ENCODE measurements at regions not wholly inside any gene's neighbourhood (a gene's known extent, or its start where the extent isn't known, plus 50 kb on each side); places are given as distances from the start of the nearest gene placed in this dataset.

DNA sequence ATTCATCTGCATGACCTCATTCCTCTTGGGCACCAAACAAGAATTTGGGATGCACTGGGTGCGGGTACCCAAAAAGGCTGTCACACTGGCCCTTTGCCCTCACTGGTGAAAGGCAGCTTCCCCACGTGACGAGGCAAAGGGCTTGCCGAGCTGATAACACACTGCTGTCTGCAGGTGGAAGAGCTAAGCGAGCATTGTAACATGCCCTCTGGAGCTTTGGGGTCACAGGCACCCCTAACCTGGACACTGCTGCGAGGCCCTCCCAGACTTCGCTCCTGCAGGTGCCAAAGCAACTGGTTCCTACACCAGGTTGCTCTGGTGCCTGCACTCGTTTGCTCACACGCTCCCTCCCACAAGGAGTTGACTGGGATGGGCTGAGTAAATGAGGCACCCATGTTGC lies 1595.7 kb downstream of the HACE1 start:
- DNase-seq = no peak

DNA sequence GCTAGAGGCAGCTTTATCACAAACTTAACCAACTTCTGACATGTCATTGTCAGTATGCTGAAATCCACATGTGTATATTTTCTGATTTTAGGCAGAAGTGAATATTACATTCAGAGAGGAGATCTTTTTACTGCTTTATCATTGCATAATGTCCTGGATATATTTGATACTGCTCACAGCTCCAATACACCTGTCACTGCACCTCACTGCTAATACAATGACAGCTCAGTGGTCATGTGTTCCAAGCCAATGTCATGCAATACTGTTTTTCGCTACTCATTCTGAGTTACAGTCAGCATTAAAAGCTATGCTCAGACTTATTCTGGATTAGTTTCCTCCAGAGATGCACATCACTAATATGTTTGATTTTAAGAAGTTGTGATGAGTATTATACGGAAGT lies 1604.6 kb downstream of the HACE1 start:
- DNase-seq = no peak

DNA sequence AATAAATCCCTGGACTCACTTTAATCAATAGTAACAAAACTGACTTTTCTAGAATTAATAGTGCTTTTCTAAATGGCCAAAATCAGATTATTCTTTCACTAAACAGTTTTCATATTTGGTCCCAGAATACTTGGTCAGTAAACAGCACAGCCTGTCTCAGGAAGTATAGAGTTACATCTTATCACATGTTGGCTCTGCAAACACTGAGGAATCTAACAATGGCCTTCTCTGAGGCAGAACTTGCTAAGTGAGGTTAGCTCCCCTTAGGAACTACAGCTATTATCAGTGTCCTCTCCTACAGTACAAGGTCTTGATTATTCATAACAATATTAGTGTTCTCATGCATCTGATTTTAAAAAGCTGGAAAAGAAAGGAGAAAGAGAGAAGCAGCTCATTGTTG lies 1622.8 kb downstream of the HACE1 start:
- DNase-seq = no peak

DNA sequence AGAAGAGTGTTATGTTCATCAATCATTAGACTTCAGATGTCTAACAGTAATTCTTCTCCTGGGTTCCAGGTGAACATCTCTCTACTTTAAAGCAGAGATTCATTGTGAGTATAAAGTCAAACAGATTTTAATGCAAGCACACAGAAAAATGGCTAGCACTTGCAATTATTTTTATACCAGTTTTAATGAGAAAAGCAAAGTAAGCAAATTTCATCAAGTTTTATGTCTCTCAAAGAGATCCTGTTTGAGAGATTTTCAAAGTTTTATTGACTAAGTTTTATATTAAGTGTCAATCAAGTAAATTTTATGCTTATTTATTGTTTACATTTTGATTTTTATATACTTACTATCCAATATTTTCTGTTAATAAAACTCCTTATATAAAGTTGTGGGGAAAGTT lies 1628.5 kb downstream of the HACE1 start:
- no peak for DNase-seq

DNA sequence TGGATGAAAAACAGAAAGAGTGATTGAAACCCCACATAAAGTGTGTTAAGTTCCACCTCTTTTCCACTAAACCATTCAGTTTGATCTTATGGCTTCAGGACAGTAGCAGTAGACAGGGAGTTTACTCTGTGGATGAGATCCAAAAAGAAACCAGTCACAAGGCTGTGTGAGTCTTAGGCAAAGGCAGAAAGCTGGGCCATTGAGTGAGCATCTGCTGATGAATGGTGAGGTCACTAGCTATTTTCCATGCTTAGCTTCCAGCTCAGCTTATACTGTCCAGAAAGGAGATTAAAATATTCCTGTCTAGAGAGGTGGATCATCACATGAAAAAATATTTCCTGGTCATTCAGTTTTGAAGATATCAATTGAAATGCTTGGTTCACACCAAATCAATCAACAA lies 1643.9 kb downstream of the HACE1 start:
- no peak for DNase-seq

DNA sequence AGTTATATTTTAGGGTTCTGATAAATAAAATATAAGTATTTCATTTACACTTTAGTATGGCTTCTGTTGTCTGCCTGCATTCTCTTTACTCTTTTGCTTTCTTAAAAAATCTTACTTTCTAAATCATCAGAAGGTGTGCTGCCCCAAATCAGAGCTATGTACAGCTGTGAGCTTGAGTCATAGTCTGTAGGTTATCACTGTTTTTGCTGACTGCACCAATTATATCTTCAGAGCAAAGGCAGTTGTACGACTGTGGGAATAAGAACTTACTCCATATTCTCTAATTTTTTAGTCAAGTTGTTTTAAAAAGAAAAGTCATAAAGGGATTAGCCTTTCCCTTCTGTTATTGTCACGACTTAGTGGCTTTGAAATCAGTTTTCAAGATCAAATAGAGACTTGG lies 1649.0 kb downstream of the HACE1 start:
- DNase-seq = no peak

DNA sequence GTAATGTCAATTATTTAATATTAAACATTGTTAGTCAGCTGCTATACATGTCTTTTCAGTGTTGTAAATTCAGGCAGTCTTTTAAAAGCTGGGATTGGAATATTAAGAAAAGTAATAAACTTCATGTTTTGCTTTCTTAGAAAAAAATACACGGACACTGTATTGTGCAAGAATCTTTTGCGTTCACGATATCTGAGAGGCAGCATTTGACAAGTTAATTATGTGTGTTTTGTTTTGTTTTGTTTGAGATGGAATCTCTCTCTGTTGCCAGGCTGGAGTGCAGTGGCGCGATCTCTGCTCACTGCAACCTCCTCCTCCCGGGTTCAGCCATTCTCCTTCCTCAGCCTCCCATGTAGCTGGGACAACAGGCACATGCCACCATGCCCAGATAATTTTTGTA lies 1661.3 kb downstream of the HACE1 start:
- no peak for DNase-seq

DNA sequence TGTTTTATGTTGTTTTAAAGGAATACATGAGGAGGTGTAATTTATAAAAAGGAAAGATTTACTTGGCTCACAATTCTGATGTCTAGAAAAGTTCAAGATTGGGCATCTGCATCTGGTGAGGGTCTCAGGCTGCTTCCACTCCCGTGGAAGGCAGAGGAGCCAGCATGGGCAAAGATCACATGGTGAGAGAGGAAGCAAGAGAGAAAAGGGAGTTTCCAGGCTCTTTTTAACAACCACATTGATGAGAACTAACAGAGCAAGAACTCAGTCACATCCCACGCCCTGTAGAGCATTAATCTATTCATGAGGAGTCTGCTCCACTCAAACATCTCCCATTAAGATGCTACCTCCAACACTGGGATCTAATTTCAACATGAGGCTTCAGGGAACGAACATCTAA lies 1666.3 kb downstream of the HACE1 start:
- no peak for DNase-seq

DNA sequence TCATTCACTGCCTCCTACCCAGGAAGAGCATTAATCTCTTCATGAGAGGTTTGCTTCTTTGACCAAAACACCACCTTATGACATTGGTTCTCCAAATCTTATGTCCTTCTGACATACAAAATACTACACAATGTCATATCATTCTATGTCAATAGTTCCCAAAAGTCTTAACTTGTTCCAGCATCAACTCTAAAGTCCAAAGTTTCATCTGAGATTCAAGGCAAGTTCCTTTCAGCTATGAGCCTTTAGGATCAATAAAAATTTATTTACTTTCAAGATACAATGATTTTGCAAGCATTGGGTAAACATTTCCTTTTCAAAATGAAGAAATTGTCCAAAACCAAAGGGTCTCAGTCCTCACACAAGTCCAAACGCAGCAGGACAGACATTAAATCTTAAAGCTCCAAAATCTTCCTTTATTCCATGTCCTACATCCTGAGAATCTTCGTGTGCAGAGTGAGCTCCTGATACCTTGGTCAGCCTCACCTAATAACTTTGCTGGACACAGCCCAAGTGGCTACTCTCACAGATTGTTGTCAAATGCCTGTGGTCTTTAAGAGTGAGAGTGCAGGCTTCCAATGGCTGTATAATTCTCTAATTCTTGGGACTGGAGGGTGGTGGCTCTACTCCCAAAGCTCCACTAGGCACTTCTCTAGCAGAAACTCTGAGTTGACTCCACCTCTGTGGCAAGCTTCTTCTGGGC lies 1668.2 kb downstream of the HACE1 start:
- DNase-seq = no peak

DNA sequence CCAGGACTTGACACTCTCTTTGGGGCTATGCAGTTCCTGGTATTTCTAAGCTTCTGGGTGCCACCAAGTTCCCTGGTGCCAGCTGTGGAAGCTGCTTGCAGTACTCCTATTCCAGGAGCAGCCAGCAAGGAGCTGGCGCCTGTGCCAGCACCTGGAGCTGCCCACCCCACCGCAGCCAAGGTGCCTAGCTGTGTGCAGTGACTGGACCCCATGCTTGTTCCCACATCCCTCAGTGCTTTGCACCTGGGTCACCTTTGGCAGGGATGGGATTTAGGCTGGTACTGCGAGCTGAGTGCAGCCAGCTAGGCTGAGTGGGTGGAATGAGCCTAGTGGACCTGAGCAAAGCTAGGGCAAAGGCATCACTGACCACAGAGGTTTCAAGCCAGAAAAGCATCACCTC lies 1674.9 kb downstream of the HACE1 start:
- no peak for DNase-seq

DNA sequence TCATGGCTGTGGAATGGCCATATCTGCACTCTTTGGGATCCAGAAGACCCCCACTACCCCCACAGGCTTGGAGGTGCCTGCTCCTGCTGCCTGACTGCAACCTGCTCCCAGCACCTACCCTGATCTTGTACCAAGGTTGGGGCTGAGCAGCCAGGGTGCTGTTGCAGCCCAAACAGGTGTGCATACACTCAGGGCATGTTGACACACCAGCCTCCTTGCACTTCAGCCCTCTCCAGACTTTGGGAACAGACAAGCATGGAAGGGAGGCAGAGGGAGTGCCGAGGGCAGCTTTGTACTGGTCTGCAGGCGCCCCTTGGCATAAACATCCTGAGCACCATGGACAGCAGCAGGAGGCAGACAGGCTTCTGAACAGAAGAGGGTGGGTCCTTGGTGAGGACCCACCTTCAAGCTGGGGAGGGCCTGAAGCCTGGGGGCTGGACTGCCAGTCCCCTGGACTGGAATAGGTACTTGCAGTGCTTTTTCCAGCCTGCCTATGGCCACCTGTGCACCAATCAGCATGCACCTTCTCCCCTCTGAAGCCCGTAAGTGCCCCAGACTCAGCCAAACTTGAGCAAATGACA lies 1675.8 kb downstream of the HACE1 start:
- no peak for DNase-seq

DNA sequence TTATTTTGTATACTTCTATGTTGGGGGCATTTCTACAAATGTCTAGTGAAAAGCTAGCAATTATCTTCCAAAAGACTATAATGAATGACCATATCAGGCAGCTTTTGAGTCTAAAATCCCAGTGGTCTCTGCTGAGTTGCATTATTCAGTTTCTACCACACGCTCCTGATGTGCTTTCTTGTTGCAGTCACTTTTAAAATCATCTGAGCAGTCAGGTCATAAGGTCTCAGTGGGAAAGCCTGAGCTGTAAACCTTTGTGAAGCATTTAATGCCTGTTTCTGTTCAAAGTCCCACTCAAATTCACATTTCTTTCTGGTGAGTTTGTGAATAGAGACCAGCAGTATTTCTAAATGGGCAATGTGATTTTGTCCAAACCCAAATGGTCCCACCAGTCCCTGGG lies 1681.5 kb downstream of the HACE1 start:
- DNase-seq = no peak

DNA sequence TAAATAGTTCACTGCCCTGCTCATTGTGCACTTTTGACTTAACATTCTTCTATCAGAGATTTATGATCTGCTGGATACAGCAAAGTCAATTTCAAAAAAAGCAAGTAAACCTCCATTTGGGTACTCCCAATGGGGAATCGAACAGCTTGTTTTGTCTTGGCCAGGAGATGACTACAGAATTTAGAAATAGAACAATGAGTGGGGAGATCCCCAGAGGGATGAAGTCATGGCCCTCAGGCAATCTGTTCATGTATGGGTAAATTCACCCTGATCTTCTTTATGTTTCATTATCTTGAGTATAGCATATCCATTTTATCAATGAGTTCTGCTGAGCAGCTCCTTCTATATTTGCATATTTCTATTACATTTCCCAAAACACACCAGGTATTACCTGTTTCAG lies 1681.9 kb downstream of the HACE1 start:
- no peak for DNase-seq

DNA sequence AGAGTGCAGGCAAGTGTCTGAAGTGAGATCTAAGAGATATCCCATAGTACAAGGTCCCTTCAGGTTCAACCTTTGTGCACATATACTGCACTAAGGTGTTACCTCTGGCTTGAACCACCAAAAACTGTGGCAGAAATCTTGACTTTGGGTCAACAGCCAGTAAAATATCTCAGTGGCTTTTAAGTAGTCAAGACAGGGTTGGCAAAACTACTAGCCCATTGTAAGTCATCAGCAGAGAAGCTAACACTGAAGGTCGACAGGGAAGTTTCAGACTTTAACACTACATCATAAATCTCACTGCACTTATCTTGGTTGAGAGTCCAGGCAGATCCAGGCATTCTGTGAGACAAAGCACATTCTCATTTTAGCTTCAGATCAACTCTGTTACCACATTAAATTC lies 1684.7 kb downstream of the HACE1 start:
- DNase-seq = no peak

DNA sequence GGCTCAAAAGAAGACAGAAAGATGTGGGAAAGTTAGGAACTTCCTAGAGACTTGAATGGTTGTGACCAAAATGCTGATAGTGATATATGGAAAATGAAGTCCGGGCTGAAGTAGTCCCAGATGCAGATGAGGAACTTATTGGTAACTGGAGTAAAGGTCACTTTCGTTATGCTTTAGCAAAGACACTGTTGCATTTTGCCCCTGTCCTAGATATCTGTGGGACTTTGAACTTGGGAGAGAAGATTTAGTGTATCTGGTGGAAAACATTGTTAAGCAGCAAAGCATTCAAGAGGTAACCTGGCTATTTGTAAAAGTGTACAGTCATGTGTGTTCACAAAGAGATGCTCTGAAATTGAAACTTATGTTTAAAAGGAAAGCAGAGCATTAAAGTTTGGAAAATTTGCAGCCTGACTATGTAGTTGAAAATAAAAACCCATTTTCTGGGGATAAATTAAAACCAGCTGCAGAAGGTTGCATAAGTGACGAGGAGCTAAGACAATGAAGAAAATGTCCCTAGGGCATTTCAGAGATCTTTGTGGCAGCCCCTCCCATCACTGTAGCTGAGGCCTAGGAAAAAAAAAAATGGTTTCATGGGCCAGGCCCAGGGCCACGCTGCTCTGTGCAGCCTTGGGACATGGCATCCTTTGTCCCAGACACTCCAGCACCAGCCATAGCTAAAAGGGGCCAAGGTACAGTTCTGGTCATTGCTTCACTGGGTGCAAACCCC lies 1692.2 kb downstream of the HACE1 start:
- DNase-seq = no peak

DNA sequence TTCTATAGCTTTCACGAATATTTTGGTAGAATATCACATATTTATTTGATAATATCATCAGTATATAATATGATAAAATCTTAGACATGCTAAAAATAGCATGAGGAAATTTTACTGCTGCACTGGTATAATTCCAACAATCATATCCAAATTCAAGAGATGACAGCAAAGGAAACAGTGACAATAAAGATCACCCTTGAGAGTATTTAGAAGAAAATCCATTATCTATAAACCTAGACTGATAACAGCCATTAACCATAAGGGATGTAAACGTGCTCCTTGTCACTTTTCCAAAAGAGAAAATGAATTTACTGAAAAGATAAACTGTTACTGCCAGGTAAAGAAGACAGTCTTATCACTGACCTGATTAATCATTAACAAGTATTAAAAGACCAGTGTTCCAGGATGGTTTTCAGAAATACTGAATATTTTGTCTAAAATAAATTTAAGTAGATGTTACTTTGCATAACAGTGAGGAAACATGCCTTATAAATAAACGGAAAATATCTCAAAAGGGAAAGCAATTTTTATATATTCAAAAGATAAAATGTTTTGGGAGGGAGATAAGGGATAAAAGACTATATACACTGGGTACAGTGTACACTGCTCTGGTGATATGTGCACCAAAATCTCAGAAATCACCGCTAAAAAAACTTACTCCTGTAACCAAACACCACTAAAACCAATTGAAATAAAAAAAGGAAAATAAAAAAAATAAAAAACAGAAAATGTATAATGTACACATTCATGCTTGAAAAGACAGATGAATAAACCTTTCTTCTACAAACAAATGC lies 1704.7 kb downstream of the HACE1 start:
- DNase-seq = no peak

DNA sequence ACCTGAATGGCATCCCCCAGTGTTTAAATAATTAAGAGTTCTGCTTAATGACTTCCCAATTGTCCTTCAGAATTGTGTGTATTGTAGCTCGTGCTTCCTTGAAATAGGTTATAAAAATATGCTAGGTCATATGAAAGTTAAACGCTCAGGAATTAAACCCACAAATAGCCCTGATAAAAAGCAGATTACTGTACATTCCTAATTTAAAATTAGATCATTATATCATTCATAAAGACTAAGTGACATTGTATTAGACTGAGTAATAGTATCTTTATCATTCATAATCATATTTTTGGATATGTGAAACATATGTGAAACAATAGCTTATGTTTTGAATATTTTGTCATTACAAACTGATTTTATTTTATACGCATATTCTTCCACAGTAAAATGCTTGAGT lies 1706.7 kb downstream of the HACE1 start:
- no peak for DNase-seq

DNA sequence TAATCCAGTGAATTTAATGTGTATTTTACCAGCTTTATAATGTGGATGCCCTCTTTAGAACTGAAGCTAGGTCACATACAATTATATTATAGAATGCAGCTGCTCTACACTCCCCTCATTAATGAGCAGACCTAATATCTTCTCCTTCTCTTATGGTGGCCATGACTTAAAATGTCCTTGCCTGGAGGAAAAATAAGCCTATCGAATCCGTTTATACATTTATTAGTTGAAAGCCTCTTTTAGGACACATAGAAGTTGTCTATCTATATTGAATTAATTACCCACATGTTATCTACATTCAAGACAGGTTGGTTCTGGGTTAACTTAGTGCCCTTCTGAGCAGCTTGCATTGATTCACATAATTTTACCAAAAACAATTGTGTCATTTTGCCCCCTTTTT lies 1716.8 kb downstream of the HACE1 start:
- DNase-seq = no peak

DNA sequence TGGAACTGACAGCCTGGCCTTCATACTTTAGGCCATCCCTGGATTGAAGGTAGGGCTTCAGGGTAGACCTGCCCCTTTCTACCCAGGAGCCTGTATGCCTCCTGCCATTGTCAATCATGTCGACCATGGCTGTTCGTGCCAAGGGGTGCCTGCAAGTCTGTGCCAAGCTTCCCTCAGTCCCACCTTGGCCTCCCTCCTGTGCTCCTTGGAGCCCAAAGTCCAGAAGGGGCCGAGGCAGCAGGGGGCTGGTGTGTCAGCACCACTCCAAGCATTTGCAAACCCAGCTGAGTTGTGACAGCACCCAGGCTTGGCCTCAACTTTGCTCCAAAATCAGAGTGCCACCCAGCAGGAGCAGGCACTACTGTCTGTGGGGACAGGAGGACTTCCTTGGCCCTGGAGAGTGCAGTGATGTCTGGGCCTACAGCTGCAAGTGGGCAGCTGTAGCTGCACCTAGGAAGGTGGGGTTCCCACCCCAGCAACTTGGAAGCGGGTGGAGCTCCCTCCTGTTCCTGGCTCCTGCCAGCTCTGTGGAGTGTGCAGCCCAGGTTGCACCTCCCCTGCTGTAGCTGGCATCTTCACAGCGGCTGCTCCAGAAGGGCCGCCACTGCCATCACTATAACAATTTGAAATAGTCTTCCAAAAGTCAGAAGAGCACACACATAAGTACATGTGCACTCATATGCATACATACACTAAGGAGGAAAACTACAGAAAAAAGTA lies 1719.3 kb downstream of the HACE1 start:
- no peak for DNase-seq

DNA sequence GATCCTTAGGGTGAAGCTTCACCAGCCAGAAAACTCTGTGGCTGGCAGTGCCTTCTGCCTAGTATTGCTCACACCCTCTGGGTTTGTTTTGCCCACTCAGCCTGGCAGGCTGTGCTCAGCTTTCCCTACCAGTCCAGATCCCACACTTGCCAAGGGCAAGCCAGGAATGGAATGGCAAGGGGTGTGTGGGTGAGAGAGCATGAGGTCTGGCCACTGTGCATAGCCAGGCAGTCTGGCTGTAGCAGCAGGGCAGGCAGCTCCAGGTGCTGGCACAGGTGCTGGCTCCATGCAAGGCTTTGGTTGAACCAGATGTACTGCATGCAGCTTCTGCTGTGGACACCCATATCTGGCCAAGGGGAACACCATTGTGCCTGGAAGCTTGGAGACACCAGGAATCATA lies 1720.3 kb downstream of the HACE1 start:
- no peak for DNase-seq

DNA sequence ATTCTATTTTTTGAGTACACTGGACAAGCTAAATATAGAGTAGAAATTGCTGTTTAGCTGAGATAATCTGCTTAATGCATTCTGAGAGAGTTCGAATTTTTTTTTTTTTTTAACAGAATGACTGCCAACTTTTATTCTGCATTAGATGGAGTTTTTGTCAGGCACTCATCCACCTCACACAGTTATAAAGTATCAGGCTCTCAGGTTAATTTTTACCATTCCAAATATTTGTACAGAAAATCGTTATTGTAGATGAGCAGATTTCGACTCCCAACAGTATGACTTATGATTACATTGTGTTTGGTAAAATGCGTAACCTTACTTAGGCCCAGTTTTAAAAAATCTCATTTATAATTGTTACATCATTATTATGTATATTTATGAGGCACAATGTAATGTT lies 1731.0 kb downstream of the GRIK2 start:
- DNase-seq = no peak

DNA sequence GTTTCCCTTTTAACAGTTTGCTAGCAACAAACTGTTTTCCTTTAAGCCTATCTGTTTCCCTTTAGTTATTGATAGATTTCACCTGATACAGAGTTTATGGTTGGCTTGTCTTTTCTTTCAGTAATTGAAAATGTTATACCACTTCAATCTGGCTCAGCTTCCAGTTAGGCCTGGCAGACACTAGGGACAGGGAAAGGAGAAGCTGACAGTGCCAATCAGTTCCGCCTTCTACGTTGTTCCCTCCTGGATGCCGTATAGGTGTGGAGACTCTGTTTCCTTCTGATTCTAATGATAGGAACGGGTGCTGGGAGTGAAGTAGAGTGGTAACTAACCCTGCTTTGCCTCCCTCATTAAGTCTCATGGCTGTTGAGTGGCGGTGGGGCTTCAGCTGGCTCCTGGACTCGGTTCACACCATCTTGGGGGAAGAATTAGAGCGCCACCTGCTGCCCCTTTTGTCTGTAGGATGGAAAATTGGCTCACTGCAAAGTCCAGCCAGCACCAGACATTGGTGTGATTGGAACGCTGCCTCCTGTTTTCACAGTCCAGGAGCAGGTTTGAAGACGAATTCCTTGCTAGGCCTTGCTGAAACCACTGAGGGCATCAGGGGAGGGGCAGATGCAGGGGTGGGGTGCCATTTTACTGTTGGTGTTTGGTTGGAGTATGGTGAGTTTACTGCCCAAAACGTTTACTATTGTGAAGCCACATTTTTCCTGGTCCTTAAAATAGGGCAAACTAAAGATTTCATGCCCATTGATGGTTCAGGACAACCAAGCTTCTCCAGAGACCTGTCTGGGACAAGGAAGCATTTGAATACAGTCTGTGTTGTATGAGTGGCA lies 1729.5 kb downstream of the GRIK2 start:
- DNase-seq = peak; percentile 30

Data from left hindlimb (tissue), 1 donor.